HG03521 (cell line): ENCODE measurements at regions not wholly inside any gene's neighbourhood (a gene's known extent, or its start where the extent isn't known, plus 50 kb on each side); places are given as distances from the start of the nearest gene placed in this dataset.
"Not testable (repeated sequence)": the region's sequence is repeated elsewhere in the genome, so short reads cannot be mapped to it uniquely, and the experiment has no call there.

Experiments used
- ATAC-seq: cut with Tn5 transposase; IDR thresholded peaks from one replicate; pipeline ENCODE4 v1.9.1; 2021; ENCODE audit warnings: mild to moderate bottlenecking, moderate library complexity; ENCODE audit not compliant: unreplicated experiment

DNA sequence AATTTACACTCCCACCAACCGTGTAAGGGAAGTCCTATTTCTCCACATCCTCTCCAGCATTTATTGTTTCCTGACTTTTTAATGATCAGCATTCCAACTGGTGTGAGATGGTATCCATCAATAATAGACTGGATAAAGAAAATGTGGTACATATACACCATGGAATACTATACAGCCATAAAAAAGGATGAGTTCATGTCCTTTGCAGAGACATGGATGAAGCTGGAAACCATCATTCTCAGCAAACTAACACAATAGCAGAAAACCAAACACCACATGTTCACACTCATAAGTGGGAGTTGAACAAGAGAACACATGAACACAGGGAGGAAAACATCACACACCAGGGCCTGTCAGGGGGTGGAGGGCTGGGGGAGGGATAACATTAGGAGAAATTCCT, 1290.6 kb upstream of the EYS start:
- ATAC-seq = not testable (repeated sequence)

DNA sequence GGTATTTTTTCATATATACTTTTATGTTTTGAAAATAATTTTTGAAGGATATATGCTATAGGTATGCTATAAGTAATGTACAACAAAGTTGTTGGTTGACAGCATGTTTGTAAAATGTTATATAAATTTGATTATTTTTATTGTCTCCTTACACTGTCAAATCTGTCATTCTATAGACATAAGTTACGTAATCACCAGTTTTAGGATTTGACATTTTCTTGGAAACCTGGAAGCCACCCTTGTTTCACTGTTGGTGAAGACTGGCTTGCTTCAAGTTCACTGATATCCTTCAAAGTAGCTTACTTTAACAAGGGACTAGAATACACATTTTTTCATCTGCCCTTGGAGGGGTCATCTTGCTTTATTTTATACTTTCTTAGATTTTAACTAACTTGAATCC, 1288.6 kb upstream of the EYS start:
- no peak for ATAC-seq

DNA sequence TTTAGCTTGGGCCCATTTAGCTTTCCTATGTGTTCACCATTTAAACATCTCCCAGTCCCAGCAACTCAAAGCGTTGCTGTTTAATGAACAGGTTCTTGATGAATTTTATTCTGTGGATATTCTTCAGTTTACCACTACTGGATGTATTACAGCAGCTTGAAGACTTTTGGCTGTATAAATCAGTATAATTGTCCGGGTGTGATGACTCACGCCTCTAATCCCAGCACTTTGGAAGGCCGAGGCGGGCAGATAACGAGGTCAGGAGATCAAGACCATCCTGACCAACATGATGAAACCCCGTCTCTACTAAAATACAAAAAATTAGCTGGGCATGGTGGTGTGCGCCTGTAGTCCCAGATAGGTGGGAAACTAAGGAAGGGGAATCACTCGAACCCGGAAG, 1286.7 kb upstream of the EYS start:
- ATAC-seq = not testable (repeated sequence)

DNA sequence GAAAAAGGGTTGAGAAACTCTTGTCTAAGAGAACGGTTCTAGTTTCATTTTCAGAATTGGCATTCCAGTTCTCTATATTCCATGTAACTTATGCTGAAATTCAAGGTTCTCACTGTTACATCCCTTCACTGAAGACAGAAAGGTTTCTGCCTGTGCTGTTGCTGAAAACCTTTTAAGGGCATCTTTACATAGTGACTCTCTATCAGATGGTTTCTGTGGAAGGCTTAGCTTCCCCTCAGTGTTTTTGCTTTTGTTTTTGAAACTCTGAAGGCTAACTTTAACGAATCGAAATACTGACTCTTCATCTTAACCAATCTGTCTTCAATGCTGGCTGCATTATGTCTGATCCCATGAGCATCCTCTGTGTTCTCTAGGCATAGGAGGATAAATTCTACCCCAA, 1286.2 kb upstream of the EYS start:
- ATAC-seq = no peak

DNA sequence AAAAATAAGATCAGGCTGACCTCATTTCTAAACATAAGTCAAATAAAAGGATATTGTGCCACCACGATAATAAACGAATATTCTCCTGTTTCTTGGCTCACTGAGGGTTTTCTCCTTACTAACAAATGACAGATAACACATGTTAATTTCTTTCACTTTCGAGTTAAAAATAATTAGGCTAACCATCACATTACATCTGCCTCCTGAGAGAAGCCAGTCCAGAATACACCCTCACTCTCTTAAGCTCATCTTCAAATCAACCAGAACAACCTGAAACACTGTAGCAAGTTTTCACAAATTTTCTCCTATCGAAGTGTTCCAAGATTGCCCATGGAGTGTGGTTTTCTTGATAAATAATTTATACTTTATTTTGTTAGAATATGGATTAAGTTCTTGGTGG, 1285.6 kb upstream of the EYS start:
- ATAC-seq = no peak

DNA sequence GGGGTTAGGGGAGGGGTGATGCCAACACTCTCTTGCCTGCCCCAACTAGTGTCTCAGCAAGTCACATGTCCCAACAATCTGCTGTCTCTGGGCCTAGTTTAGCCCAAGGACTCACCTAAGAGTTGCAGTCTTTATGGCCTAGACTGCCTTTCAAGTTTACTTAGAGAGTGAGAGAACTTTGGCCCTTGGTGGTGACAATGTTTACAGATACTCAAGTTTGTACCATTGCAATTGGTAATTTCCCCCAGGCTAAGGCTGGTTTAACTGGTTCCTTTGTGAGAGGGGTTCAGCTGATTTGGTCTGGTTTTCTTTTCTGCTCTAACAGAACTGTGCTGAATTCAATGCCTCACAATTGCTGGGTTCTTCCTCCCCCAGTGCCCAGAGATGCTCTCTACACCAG, 1279.9 kb upstream of the EYS start:
- ATAC-seq = no peak

DNA sequence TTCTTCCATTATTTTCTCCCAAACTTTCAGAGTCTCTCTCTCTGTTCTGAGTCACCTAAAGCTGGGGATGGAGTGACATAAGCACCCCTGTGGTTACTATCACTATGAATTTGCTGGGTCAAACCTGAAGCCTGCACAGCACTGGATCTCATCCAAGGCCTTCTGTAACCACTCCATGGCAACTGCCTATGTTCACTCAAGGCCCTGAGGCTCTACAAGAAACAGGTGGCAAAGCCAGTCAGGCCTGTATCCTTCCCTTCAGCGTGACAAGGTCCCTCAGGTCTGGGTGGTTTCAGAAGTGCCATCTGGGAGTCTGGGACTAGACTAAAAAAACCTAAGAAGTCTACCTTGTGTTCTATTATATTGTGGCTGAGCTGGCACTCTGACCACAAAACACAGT, 1278.8 kb upstream of the EYS start:
- no peak for ATAC-seq

DNA sequence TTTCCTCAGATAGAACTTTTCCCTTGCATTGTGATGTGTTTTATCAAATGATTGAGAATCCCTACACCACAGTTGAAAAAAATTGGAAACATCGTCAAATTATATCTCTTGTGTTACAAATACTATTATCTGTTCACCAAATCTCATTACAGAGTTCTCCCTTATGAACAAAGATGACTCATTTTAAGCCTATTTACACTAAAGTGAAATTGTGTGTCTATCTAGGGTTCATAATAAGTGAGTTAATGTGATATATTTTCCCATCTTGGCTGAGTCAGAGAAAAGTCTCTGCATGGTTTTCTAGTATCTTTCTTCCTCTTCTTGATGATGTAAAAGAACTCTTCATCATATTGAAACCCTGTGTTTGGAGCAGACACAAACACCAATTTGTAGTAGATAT, 1263.3 kb upstream of the EYS start:
- no peak for ATAC-seq

DNA sequence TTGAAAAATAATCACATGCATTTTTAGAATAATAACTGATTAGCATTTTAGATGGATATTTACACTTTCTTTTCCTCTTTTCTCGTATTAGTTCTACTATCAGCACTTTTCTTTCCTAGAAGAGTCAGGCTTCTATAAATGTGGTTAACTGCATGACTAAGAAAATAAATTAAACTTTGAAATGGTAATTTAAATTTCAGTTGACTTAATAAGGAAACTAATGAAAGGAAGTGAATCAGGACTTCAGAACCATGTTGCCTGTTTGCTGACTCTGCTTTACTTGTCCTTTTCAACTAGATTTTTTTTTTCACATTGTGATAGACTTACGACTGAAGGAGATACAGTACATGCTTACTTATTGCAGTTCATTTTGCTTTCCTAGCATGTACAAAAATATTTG, 1258.2 kb upstream of the EYS start:
- no peak for ATAC-seq

DNA sequence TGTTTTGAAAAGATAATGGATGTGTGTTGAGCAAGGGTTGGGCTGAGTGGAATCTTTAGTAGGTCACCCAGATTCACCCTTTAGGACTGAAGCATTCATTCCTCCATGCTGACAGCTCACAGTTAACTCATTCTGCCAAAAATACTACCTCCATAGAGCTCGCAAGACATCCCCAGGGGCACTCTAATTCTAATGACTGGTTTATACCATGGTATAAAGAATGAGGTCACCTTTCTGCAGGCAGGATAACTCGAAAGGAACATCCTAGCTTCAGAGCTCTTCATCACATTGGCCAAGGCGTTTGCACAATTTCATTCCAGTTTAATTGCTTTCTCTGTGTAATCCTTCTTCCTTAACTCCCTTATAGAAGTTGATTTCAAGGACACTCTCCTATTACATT, 1257.2 kb upstream of the EYS start:
- ATAC-seq = no peak

DNA sequence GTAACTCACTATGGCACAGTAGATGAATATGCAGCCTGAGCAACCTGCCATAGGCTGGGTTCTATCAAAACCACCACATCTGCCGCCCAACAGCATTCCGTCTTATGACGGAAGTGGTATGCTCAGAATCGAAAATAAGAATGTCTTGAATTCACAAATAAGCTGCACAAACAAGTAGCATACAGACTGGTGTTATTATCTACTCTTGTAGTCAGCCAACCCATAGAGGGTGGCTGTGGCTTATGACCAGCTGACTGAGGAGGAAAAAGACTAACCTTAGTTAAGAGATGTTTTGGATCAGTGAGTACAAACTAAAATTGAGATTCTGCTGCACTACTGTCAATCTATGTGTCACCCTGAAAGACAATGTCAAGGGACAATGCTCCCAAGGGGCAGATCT, 1255.1 kb upstream of the EYS start:
- ATAC-seq = no peak

DNA sequence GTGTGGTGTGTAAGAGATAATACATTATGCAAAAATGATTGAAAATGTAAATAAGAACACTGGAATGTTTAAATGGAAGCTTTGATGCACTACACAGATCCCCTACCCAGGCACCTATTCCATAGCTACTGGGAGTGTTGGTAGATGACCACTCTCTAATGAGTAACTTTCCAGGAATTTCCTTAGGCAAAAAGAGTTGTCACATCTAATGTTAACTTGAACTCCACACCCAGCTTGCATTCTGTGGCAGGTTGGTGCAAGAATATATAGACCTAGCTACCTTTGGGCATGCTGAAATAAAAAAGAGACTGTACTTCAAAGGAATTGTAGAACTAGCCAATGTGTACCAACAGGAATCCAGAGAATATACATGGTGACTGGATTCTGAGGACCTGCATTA, 1254.2 kb upstream of the EYS start:
- ATAC-seq = no peak

DNA sequence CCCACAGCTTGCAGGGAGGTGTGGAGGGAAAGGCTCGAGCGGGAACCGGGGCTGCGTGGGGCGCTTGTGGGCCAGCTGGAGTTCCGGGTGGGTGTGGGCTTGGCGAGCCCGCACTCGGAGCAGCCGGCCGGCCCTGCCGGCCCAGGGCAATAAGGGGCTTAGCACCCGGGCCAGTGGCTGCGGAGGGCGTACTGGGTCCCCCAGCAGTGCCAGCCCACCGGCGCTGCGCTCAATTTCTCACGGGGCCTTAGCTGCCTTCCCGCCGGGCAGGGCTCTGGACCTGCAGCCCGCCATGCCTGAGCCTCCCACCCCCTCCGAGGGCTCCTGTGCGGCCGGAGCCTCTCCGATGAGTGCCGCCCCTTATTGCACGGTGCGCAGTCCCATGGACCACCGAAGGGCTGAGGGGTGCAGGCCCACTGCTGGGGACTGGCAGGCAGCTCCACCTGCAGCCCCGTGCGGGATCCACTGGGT, 1242.2 kb upstream of the EYS start:
- no peak for ATAC-seq

DNA sequence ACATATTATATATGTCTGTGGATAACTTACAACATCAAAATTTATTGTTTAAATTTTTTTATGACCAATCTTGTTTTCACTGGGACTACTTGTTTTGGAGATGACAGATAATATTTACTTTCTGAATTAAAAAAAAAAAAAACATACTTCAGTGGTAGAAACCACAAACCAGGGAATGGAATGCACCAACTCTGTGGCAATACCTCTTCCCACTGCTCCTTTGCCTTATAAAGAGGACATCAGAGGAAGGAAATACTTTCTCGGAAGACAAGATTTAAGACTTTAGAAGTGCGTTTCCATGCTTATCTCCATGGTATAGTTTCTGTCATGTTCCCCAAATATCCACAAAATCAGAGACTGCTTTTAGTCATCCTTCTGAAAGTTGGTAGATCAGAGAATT, 1241.1 kb upstream of the EYS start:
- ATAC-seq = no peak

DNA sequence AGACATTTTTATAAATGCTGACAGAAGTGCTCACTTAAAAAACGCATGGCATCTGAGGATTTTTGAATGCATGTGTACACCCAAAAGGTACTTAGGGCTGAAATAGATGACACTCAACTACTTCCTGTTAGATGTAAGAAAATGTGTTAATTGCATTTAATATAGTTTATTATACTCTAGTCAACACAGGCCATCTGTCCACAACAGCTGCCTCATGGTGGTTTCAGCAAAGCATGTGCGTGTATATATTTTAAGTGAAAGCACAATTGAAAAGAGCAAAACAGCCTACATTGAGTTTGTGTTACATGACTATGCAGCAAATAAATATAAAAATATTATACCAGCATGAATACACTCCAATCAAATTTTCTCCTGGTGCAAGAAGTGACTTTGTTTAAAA, 1233.0 kb upstream of the EYS start:
- ATAC-seq = no peak

DNA sequence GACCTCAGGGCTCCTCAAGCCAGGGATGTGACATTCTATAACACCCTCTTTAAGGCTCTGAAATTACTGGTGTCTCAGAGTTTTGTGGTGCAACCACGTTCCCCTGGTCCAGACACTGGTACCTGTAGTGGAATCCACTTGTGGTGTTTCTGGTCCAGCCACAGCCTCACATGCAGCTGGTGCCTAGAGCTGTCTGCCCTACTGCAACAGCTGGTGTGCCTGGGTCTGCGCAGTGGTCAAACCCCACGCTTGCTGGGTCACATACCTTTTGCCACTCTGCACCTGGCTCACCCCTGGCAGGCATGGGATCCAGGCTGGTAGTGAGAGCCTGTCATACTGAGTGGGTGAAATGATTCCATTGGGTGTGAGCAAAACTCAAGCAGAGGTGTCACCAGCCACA, 1230.2 kb upstream of the EYS start:
- no peak for ATAC-seq

DNA sequence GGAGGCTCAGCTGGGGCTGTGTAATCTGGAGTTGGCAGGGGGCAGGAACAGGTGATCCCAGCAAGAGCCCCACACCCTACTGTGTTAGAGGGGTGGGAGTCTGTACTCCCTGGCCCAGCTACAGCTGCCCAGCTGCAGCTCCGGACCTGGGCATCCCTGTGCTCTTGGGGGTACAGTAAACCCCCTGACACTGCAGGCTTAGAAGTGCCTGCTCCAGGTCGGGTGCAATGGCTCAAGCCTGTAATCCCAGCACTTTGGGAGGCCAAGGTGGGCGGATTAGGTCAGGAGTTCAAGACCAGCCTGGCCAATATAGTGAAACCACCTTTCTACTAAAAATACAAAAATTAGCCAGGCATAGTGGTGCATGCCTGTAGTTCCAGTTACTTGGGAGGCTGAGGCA, 1228.6 kb upstream of the EYS start:
- no peak for ATAC-seq

DNA sequence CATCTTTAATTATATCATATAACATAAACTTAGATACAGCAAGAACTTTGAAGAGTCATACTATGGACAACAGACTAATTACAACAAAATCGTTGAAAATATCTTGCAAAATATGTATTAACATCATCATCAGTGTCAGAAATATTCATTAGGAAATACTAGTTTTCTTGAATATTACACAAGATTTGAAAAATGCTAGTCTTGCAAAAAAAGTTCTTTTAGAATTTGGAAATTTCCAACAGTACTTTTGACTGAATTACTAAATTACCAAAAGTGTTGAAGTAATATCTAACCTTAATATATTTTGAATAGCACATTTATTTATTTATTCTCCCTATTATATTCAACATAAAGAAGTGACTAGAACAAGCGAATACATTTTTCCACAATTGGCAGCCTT, 1224.8 kb upstream of the EYS start:
- ATAC-seq = no peak

DNA sequence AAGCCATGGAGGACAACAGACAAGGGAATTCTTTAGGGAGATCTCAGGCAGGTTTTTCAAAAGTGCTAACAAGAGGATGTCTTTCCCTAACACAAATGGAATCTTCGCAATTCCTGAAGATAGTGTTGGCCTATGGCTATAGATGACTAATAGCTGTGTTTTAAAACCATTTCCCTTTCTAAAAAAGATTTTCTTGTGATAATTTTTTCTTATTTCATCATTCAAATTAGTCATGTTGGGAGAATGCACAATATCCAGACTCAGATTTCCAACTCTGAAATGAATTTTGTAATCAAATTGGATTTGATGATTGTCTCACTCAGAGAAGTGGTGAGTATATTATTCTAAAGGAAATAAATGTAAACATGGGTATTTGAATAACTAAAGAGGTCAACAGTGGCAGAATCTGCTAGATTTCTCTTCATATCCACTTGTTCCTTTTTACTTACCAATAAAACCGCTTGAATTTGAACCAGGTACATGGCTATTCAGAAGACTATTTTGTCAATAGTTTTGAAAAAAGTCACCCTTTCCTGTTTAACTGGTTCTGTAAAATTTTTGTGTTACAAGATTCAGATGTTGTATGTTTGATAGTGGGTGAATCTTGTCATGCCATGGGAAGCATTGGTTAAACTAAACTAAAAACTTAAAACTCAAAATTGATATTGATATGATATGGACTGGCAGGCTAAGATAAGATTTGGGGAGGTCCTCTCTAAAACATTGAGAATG, 1223.7 kb upstream of the EYS start:
- no peak for ATAC-seq

DNA sequence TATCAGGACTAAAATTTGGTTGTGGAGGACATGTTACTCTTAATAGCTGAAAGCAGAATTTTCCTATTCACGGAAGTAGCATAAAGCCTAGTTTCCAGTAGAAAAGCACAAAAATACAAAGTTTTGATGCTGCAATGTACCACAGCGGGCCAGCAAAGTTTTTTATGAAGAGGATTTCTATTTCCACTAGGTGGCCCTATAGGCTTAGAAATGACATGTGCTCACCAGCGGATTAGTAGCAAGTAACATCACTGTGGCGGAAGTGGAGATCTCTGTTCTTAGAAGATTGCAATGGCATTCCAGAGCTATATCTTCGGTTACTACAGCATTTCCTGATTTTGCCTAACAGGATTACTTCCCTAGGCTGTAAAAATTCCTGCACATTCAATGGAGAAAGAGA, 1219.0 kb upstream of the EYS start:
- ATAC-seq = no peak

DNA sequence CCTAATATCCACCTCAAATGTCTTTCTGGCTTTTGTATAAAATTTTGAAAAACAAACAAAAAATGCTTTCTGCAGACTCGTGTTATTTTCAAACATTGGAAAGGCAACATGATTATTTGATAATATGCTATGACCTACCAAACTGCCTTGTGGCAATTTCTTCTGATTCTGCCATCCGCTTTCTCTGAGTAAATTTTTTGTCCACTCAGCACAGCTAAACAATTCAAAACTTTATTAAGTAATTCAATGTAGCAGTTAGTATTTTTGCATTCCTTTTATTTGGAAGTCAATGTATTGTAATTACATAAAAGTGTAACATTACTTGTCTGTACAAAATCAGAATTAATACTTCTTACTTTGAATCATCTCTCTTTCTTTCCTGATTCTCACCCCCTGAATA, 1206.6 kb upstream of the EYS start:
- ATAC-seq = no peak

DNA sequence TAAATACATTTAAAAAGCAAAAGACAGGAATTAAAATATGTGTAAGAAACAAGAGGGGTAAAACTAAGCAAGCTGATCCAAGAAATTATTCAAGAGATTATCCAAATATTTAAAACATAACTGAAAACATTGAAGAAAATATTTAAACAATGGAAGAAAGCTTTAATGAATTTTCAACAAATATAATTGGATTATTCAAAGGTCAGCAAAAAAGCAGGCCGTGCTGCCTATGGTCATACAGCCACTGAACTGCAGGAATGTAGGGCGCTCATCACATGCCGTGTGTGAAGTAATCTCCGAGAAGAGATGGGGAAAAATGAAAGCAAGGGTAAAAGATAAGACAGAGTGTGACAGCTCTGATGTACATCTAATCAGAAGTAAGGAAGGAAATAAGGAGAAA, 1195.4 kb upstream of the EYS start:
- no peak for ATAC-seq
